GM10266 (cell line): ENCODE measurements at regions not wholly inside any gene's neighbourhood (a gene's known extent, or its start where the extent isn't known, plus 50 kb on each side); places are given as distances from the start of the nearest gene placed in this dataset.

Experiments
- DNase-seq: peaks from one replicate; pipeline ENCODE4 v3.0.0; 2012; ENCODE audit errors: extremely low spot score
- TF ChIP-seq, protein P1 (sequence below): IDR thresholded peaks from 2 replicates; pipeline ENCODE4 v1.5.1; 2012; ENCODE audit warnings: mild to moderate bottlenecking, low read depth; ENCODE audit not compliant: control insufficient read depth, insufficient read depth; ENCODE audit errors: missing control alignments

DNA sequence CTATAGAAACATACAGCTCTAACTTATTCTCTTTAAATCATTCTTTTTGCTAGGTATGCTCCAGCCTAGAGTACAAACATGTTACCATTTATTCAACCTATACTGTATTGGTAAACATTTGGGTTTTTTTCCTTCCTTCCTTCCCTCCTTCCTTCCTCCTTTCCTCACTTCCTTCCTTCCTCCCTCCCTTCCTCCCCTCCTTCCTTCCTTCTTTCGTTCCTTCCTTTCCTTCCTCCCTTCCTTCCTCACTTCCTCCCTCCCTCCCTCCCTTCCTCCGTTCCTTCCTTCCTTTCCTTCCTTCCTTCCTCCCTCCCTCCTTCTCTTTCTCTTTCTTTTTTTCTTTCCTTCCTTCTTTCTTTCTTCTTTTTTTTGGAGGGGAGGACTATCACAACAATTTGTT is 286.7 kb upstream of the PRKCQ start:
- DNase-seq, result no peak
- TF ChIP-seq, protein P1, sequence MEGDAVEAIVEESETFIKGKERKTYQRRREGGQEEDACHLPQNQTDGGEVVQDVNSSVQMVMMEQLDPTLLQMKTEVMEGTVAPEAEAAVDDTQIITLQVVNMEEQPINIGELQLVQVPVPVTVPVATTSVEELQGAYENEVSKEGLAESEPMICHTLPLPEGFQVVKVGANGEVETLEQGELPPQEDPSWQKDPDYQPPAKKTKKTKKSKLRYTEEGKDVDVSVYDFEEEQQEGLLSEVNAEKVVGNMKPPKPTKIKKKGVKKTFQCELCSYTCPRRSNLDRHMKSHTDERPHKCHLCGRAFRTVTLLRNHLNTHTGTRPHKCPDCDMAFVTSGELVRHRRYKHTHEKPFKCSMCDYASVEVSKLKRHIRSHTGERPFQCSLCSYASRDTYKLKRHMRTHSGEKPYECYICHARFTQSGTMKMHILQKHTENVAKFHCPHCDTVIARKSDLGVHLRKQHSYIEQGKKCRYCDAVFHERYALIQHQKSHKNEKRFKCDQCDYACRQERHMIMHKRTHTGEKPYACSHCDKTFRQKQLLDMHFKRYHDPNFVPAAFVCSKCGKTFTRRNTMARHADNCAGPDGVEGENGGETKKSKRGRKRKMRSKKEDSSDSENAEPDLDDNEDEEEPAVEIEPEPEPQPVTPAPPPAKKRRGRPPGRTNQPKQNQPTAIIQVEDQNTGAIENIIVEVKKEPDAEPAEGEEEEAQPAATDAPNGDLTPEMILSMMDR, result no peak

GRCh38 chr10:6864142-6864541 is 284.1 kb upstream of the PRKCQ start:
- DNase-seq, result no peak
- TF ChIP-seq, protein P1, result no peak

GRCh38 chr10:6863381-6863780 is 283.3 kb upstream of the PRKCQ start:
- DNase-seq, result no peak
- TF ChIP-seq, protein P1, result no peak

GRCh38 chr10:6850452-6850851 is 270.4 kb upstream of the PRKCQ start:
- TF ChIP-seq, protein P1, result no peak
- DNase-seq, result no peak

- TF ChIP-seq, protein P1, result no peak
- DNase-seq, result no peak
Measured at GRCh38 chr10:6847561-6847960, 267.5 kb upstream of the PRKCQ start.

GRCh38 chr10:6843894-6844650 is 264.0 kb upstream of the PRKCQ start:
- TF ChIP-seq, protein P1, result no peak
- no peak for DNase-seq

GRCh38 chr10:6843481-6843881 is 263.4 kb upstream of the PRKCQ start:
- DNase-seq, result no peak
- TF ChIP-seq, protein P1, result no peak
